Suprapubic skin (tissue), 4 donors: ENCODE measurements at regions not wholly inside any gene's neighbourhood (a gene's known extent, or its start where the extent isn't known, plus 50 kb on each side); places are given as distances from the start of the nearest gene placed in this dataset.

Experiments
- DNase-seq, 2 donors: peaks; one replicate each; pipeline ENCODE4 v3.0.0-alpha.2; 2019; ENCODE audit warnings: low spot score in 2 of 2
- H3K27ac ChIP-seq: fragments of 200-600 bp; sonication (generic); one replicate; pipeline ENCODE4 v1.5.1; 2019
- H3K27me3 ChIP-seq: fragments of 200-600 bp; sonication (generic); one replicate; pipeline ENCODE4 v1.5.1; 2019
- H3K36me3 ChIP-seq: fragments of 200-600 bp; sonication (generic); one replicate; pipeline ENCODE4 v1.5.1; 2019
- H3K4me1 ChIP-seq: fragments of 200-600 bp; sonication (generic); one replicate; pipeline ENCODE4 v1.5.1; 2019
- H3K4me3 ChIP-seq: fragments of 200-600 bp; sonication (generic); one replicate; pipeline ENCODE4 v1.5.1; 2019; ENCODE audit warnings: mild to moderate bottlenecking
- H3K9me3 ChIP-seq: fragments of 200-600 bp; sonication (generic); one replicate; pipeline ENCODE4 v1.5.1; 2019
- EP300 ChIP-seq: sonication (generic); formaldehyde crosslinking; IDR thresholded peaks from one replicate; pipeline ENCODE4 v1.6.1; 2017; ENCODE audit warnings: antibody characterized with exemption
- POLR2A ChIP-seq, 2 donors: fragments of 450-650 bp; IDR thresholded peaks; one replicate each; pipeline ENCODE4 v1.6.1; 2017; ENCODE audit warnings: antibody characterized with exemption in 2 of 2, mild to moderate bottlenecking in 2 of 2, moderate library complexity in 2 of 2
- POLR2AphosphoS5 ChIP-seq, 3 donors: sonication (generic); formaldehyde crosslinking; IDR thresholded peaks; one replicate each; pipeline ENCODE4 v1.6.1; 2017; ENCODE audit warnings: antibody characterized with exemption in 3 of 3
- WGBS: methylation state at CpG from one replicate; pipeline ENCODE4 v1.1.5; 2018; 5-methylcytosine and 5-hydroxymethylcytosine counted together
- TF ChIP-seq, protein P1 (sequence below), 2 donors: fragments of 200-600 bp in 1 of 2; fragments of 450-650 bp in 1 of 2; sonication (generic) in 1 of 2; IDR thresholded peaks; one replicate each; pipeline ENCODE4 v1.5.1; 2016 to 2019; ENCODE audit warnings: antibody characterized with exemption in 2 of 2, mild to moderate bottlenecking in 1 of 2, moderate library complexity in 1 of 2

DNA sequence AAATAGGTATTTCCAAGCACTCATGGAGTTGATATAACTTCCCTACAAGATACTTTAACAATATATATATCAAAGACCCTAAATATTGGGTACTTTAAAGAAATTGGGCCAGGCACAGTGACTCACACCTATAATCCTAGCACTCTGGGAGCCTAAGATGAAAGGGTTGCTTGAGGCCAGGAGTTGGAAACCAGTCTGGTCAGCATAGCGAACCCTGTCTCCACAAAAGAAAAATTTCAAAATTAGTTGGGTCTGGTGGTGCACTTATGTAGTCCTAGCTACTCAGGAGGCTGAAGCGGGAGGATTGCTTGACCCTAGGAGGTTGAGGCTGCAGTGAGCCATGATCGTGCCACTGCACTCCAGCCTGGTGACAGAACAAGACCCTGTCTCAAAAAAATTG, 393.9 kb upstream of the DEPDC1 start:
- 82% methylated on average over 3 of the region's 3 CpGs for WGBS
- TF ChIP-seq EP300: no peak
- no peak for TF ChIP-seq POLR2A (IDR thresholded peaks at IDR 0.05)
- no peak for TF ChIP-seq POLR2AphosphoS5 (IDR thresholded peaks at IDR 0.05)
- TF ChIP-seq, protein P1, sequence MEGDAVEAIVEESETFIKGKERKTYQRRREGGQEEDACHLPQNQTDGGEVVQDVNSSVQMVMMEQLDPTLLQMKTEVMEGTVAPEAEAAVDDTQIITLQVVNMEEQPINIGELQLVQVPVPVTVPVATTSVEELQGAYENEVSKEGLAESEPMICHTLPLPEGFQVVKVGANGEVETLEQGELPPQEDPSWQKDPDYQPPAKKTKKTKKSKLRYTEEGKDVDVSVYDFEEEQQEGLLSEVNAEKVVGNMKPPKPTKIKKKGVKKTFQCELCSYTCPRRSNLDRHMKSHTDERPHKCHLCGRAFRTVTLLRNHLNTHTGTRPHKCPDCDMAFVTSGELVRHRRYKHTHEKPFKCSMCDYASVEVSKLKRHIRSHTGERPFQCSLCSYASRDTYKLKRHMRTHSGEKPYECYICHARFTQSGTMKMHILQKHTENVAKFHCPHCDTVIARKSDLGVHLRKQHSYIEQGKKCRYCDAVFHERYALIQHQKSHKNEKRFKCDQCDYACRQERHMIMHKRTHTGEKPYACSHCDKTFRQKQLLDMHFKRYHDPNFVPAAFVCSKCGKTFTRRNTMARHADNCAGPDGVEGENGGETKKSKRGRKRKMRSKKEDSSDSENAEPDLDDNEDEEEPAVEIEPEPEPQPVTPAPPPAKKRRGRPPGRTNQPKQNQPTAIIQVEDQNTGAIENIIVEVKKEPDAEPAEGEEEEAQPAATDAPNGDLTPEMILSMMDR (IDR thresholded peaks at IDR 0.05): no peak
- Histone ChIP-seq H3K4me1 (no peaks in the 10 kb centered on the region), H3K9me3 (no peaks in the 10 kb centered on the region), H3K27ac (no peak overlapping the region), H3K36me3 (no peaks in the 10 kb centered on the region), H3K4me3 (no peak overlapping the region), H3K27me3 (no peaks in the 10 kb centered on the region)
- no peak for DNase-seq

DNA sequence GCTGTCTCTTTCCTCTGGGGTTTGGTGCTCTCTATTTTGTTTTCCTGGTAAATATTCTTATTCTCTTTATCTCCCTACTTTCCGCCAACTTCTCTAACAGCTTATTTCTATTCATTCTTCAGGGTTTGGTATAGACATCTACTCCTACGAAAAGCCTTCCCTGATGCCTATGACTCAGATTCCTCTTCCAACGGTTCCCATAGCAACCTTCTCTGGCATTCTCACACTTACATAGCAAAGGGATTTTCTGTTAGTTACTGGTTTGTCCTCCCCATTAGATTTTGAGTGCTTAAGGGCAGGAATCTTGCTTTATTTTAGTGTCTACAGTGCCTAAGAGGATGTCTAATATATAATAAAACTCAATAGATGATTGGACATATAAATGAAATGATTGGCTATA, 407.6 kb upstream of the DEPDC1 start:
- Histone ChIP-seq H3K36me3 (no peaks in the 10 kb centered on the region), H3K27ac (no peak overlapping the region), H3K4me1 (no peaks in the 10 kb centered on the region), H3K4me3 (no peak overlapping the region), H3K27me3 (no peaks in the 10 kb centered on the region), H3K9me3 (no peaks in the 10 kb centered on the region)
- TF ChIP-seq POLR2A (IDR thresholded peaks at IDR 0.05) (no peak), EP300 (no peak), POLR2AphosphoS5 (IDR thresholded peaks at IDR 0.05) (no peak)
- TF ChIP-seq, protein P1 (IDR thresholded peaks at IDR 0.05): no peak
- WGBS: 66% methylated on average over 3 of the region's 3 CpGs
- no peak for DNase-seq

DNA sequence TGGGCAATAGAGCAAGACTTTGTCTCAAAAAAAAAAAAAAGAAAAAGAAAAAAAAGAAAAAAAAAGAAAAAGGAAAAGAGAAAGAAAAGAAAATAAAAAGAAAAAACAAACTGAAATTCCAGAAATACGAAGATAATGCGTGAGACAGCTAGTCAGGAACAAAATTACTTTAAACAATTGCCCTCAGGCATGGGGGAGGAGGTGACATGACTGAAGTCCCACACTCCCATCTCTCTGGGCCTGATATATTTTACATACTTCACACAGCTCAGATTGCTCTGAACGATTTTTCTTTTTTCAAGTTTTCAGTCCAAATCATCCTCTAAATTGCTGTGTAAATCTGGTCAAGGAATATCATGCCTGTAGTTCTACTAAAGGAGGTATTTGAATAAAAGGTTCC, 409.5 kb upstream of the DEPDC1 start:
- WGBS: 64% methylated on average over 3 of the region's 3 CpGs

DNA sequence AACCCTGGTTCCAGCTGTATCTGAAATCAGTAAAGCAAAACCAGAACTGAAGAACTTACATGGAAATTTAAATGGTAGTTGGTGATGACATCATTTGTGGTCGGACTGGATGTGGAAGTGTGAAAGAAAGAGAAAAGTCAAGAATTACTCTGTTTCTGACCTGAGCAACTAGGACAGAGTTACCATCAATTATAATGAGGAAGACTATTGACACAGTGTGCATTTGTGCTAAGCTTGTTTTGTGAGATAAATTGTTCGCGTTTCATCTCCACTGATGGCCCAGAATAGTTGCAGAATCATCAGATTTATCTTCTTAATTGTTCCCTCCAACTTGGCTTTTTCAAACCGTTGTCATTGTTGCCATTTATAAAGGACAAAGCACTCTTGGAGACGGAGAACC, 410.6 kb upstream of the DEPDC1 start:
- H3K9me3 ChIP-seq: peaks cover 7% of the 10 kb centered on the region
- no peak for TF ChIP-seq POLR2A (IDR thresholded peaks at IDR 0.05)
- TF ChIP-seq, protein P1 (IDR thresholded peaks at IDR 0.05): no peak
- no peak for TF ChIP-seq POLR2AphosphoS5 (IDR thresholded peaks at IDR 0.05)
- no peak for TF ChIP-seq EP300
- no peaks in the 10 kb centered on the region for H3K4me1 ChIP-seq
- no peak overlapping the region for H3K4me3 ChIP-seq
- H3K36me3 ChIP-seq: no peaks in the 10 kb centered on the region
- DNase-seq: no peak
- H3K27ac ChIP-seq: no peak overlapping the region
- WGBS: 71% methylated on average over 5 of the region's 5 CpGs
- H3K27me3 ChIP-seq: no peaks in the 10 kb centered on the region

More for the DNA sequence above, 409.5 kb upstream of the DEPDC1 start:
- Histone ChIP-seq H3K36me3 (no peaks in the 10 kb centered on the region), H3K27me3 (no peaks in the 10 kb centered on the region), H3K4me1 (no peaks in the 10 kb centered on the region), H3K9me3 (peaks cover 7% of the 10 kb centered on the region), H3K4me3 (no peak overlapping the region), H3K27ac (no peak overlapping the region)
- TF ChIP-seq EP300 (no peak), POLR2A (IDR thresholded peaks at IDR 0.05) (no peak), POLR2AphosphoS5 (IDR thresholded peaks at IDR 0.05) (no peak)
- TF ChIP-seq, protein P1 (IDR thresholded peaks at IDR 0.05): no peak
- DNase-seq: no peak

DNA sequence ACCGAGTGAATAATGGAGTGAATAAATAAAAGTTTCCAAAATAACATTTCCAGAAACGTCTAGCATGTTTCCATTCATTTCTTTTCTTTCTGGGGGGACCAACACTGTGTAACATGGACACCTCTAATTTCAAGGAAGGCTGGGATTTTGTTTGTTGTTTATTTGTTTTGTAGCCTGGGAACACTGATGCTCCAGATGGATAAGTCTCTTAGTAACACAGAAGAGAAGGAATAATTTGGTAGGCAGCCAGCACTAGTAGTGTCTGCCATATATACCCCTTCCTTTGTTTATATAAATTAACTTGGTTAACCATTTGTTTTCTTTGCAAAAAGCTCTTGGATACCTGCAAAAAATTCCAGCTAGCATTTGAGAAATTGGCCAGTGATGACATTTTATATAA, 411.4 kb upstream of the DEPDC1 start:
- TF ChIP-seq POLR2AphosphoS5 (IDR thresholded peaks at IDR 0.05): no peak
- no peak for TF ChIP-seq EP300
- TF ChIP-seq POLR2A (IDR thresholded peaks at IDR 0.05): no peak
- TF ChIP-seq, protein P1 (IDR thresholded peaks at IDR 0.05): no peak
- Histone ChIP-seq H3K4me1 (no peaks in the 10 kb centered on the region), H3K27ac (no peak overlapping the region), H3K4me3 (no peak overlapping the region), H3K9me3 (peaks cover 7% of the 10 kb centered on the region), H3K36me3 (no peaks in the 10 kb centered on the region), H3K27me3 (no peaks in the 10 kb centered on the region)
- WGBS: 61% methylated on average over 2 of the region's 2 CpGs
- no peak for DNase-seq
